Fibroblast of lung (primary cell): ENCODE measurements at regions not wholly inside any gene's neighbourhood (a gene's known extent, or its start where the extent isn't known, plus 50 kb on each side); places are given as distances from the start of the nearest gene placed in this dataset.
"Not testable (repeated sequence)": the region's sequence is repeated elsewhere in the genome, so short reads cannot be mapped to it uniquely, and the experiment has no call there.

Source experiments
- DNase-seq, 2 donors: peaks; one replicate each; pipeline versions ENCODE4 v3.0.0 to v3.0.0-alpha.2; 2010; ENCODE audit warnings: low read depth in 2 of 2
- H2AFZ ChIP-seq: 2 replicates; pipeline ENCODE4 v1.5.1; 2012; ENCODE audit warnings: low read length, control low read depth, inconsistent platforms
- H3K27ac ChIP-seq: 2 replicates; pipeline ENCODE4 v1.5.1; 2011; ENCODE audit warnings: low read length, control low read depth; ENCODE audit not compliant: insufficient read depth
- H3K27me3 ChIP-seq: 2 replicates; pipeline ENCODE4 v1.5.1; 2011; ENCODE audit warnings: mild to moderate bottlenecking, low read length; ENCODE audit not compliant: control insufficient read depth, insufficient read depth
- H3K36me3 ChIP-seq: 2 replicates; pipeline ENCODE4 v1.5.1; 2011; ENCODE audit warnings: low read length; ENCODE audit not compliant: control insufficient read depth, insufficient read depth
- H3K4me1 ChIP-seq: 2 replicates; pipeline ENCODE4 v1.5.1; 2011; ENCODE audit warnings: low read length; ENCODE audit not compliant: control insufficient read depth, insufficient read depth; ENCODE audit errors: extremely low read depth
- H3K4me2 ChIP-seq: 2 replicates; pipeline ENCODE4 v1.5.1; 2011; ENCODE audit warnings: low read length, control low read depth; ENCODE audit not compliant: insufficient read depth; ENCODE audit errors: extremely low read depth
- H3K4me3 ChIP-seq, 4 experiments: fragments of 200-600 bp in 1 of 4; sonication (generic) in 1 of 4; replicated peaks in 1 of 4; 2 replicates each; pipeline ENCODE4 v1.5.1; 2011 to 2016; ENCODE audit warnings: low read length in 4 of 4, low read depth in 3 of 4, mild to moderate bottlenecking in 3 of 4, control low read depth in 2 of 4, inconsistent platforms in 1 of 4, mixed read lengths in 1 of 4; ENCODE audit not compliant: insufficient read depth in 1 of 4; ENCODE audit errors: control extremely low read depth in 1 of 4
- H3K79me2 ChIP-seq: 2 replicates; pipeline ENCODE4 v1.5.1; 2012; ENCODE audit warnings: mild to moderate bottlenecking, low read length, inconsistent platforms; ENCODE audit not compliant: control insufficient read depth, insufficient read depth
- H3K9ac ChIP-seq: 2 replicates; pipeline ENCODE4 v1.5.1; 2011; ENCODE audit warnings: mild to moderate bottlenecking, low read length, control low read depth; ENCODE audit not compliant: insufficient read depth
- H3K9me3 ChIP-seq: 2 replicates; pipeline ENCODE4 v1.5.1; 2012; ENCODE audit warnings: low read depth, low read length; ENCODE audit not compliant: control insufficient read depth, insufficient read depth
- H4K20me1 ChIP-seq: 2 replicates; pipeline ENCODE4 v1.5.1; 2011; ENCODE audit warnings: low read length; ENCODE audit not compliant: control insufficient read depth, insufficient read depth; ENCODE audit errors: extremely low read depth
- CTCF ChIP-seq, 2 donors: IDR thresholded peaks in 1 of 2; conservative IDR thresholded peaks in 1 of 2; 1 replicate in 1 of 2; 2 replicates in 1 of 2; pipeline ENCODE4 v1.5.1; 2011 to 2012; ENCODE audit warnings: low read length in 2 of 2, control low read depth in 1 of 2, inconsistent platforms in 1 of 2, low read depth in 1 of 2, mild to moderate bottlenecking in 1 of 2
- EZH2 ChIP-seq: IDR thresholded peaks from 2 replicates; pipeline ENCODE4 v1.5.1; 2012; ENCODE audit warnings: low read length, control low read depth, mild to moderate bottlenecking; ENCODE audit errors: missing control alignments

GRCh38 chr7:32803406-32804141 is 88.0 kb downstream of the KBTBD2 start:
- Histone ChIP-seq H3K9ac (no peak overlapping the region), H4K20me1 (no peaks in the 10 kb centered on the region), H3K79me2 (no peaks in the 10 kb centered on the region), H3K4me2 (no peak overlapping the region), H3K9me3 (no peaks in the 10 kb centered on the region), H3K36me3 (no peaks in the 10 kb centered on the region), H3K4me1 (no peaks in the 10 kb centered on the region), H3K27me3 (no peaks in the 10 kb centered on the region), H3K27ac (no peak overlapping the region), H3K4me3 (no peak overlapping the region), H2AFZ (no peak overlapping the region)
- TF ChIP-seq EZH2: no peak
- TF ChIP-seq CTCF (conservative IDR thresholded peaks at IDR 0.05 in 1 of 2, IDR thresholded peaks at IDR 0.05 in 1 of 2; ENCODE audit: low read depth in 1 of 2, low read length in 2 of 2): no peak
- DNase-seq: no peak

DNA sequence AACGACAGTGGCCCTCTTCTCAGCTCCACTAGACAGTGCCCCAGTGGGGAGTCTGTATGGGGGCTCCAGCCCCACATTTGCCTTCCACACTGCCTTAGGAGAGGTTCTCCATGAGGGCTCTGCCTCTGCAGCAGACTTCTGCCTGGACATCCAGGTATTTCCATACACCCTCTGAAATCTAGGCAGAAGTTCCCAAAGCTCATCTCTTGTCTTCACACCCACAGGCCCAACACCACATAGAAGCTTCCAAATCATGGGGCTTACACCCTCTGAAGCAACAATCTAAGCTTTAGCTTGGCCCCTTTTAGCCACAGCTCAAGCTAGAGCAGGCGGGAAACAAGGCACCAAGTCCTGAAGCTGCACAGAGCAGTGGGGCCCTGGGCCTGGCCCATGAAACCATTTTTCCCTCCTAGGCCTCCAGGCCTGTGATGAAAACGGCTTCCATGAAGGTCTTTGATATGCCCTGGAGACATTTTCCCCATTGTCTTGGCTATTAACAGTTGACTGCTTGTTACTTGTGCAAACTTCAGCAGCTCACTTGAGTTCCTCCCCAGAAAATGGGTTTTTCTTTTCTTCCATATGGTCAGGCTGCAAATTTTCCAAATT is 89.2 kb downstream of the KBTBD2 start:
- TF ChIP-seq CTCF (conservative IDR thresholded peaks at IDR 0.05 in 1 of 2, IDR thresholded peaks at IDR 0.05 in 1 of 2; ENCODE audit: low read depth in 1 of 2, low read length in 2 of 2): no peak
- no peak for TF ChIP-seq EZH2
- no peaks in the 10 kb centered on the region for H3K9me3 ChIP-seq
- H3K27ac ChIP-seq: no peak overlapping the region
- no peak overlapping the region for H3K9ac ChIP-seq
- no peak overlapping the region for H3K4me3 ChIP-seq
- no peaks in the 10 kb centered on the region for H3K79me2 ChIP-seq
- H2AFZ ChIP-seq: no peak overlapping the region
- no peak for DNase-seq
- no peak overlapping the region for H3K4me2 ChIP-seq
- no peaks in the 10 kb centered on the region for H3K36me3 ChIP-seq
- no peaks in the 10 kb centered on the region for H3K27me3 ChIP-seq
- H4K20me1 ChIP-seq: no peaks in the 10 kb centered on the region
- no peaks in the 10 kb centered on the region for H3K4me1 ChIP-seq

GRCh38 chr7:32793053-32793452 is 98.5 kb downstream of the KBTBD2 start:
- H3K9ac ChIP-seq, DNase-seq, H3K4me1 ChIP-seq, H3K9me3 ChIP-seq, H3K4me3 ChIP-seq, H4K20me1 ChIP-seq, H2AFZ ChIP-seq, H3K4me2 ChIP-seq, H3K79me2 ChIP-seq, H3K36me3 ChIP-seq, H3K27ac ChIP-seq, H3K27me3 ChIP-seq: not testable (repeated sequence)

- DNase-seq: peak; percentile 63 to 96
- H3K9me3 ChIP-seq, H2AFZ ChIP-seq, H3K4me3 ChIP-seq, H3K36me3 ChIP-seq, H4K20me1 ChIP-seq, H3K4me1 ChIP-seq, H3K9ac ChIP-seq, H3K27me3 ChIP-seq, H3K79me2 ChIP-seq, H3K27ac ChIP-seq: not testable (repeated sequence)
- H3K4me2 ChIP-seq: peak overlapping the region; percentile 35
Measured at GRCh38 chr7:32790766-32791430, 100.7 kb downstream of the KBTBD2 start.

GRCh38 chr7:32789266-32789665 is 102.3 kb downstream of the KBTBD2 start:
- not testable (repeated sequence) for H3K27ac ChIP-seq, H3K27me3 ChIP-seq, H3K9ac ChIP-seq, H3K4me1 ChIP-seq, H3K79me2 ChIP-seq, H3K4me3 ChIP-seq, H4K20me1 ChIP-seq, H3K9me3 ChIP-seq, H2AFZ ChIP-seq, H3K4me2 ChIP-seq, H3K36me3 ChIP-seq
- DNase-seq: peak in 1 of 2 donors; percentile 21
